Panc1 (cell line): ENCODE measurements at regions not wholly inside any gene's neighbourhood (a gene's known extent, or its start where the extent isn't known, plus 50 kb on each side); places are given as distances from the start of the nearest gene placed in this dataset.

ENCODE experiments used
- POLR2AphosphoS5 ChIP-seq: IDR thresholded peaks from 2 replicates; pipeline ENCODE4 v1.6.1; 2012; ENCODE audit warnings: mild to moderate bottlenecking, low read depth, low read length, moderate library complexity
- TF ChIP-seq, protein P1 (sequence below): fragments of 450-650 bp; IDR thresholded peaks from 2 replicates; pipeline ENCODE4 v1.5.1; 2017; ENCODE audit warnings: mild to moderate bottlenecking
- TF ChIP-seq, protein P2 (sequence below), 2 experiments: IDR thresholded peaks; 2 replicates each; pipeline ENCODE4 v1.6.1; 2011 to 2012; ENCODE audit warnings: low read depth in 2 of 2, control low read depth in 1 of 2, low read length in 1 of 2, mild to moderate bottlenecking in 1 of 2, moderate library complexity in 1 of 2; ENCODE audit not compliant: insufficient read depth in 1 of 2

DNA sequence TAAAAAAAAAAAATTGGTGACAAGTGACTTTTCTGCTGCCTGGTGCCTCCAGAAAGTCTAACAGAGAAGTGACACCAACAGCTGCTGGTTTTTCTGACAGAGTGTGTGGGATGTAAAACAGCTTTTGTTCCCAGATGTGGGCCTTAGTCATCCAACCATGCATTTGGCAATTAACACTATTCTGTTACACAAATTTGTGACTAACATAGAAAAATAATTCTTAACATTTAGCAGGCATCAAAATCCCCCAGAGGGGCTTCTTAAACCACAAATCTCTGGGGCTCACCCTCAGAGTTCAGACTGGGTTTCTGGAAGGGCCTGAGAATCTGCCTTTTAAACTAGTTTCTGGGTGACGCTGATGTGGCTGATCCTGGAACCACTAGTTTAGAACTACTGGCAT is 100.5 kb upstream of the PCDH7 start:
- TF ChIP-seq, protein P1, sequence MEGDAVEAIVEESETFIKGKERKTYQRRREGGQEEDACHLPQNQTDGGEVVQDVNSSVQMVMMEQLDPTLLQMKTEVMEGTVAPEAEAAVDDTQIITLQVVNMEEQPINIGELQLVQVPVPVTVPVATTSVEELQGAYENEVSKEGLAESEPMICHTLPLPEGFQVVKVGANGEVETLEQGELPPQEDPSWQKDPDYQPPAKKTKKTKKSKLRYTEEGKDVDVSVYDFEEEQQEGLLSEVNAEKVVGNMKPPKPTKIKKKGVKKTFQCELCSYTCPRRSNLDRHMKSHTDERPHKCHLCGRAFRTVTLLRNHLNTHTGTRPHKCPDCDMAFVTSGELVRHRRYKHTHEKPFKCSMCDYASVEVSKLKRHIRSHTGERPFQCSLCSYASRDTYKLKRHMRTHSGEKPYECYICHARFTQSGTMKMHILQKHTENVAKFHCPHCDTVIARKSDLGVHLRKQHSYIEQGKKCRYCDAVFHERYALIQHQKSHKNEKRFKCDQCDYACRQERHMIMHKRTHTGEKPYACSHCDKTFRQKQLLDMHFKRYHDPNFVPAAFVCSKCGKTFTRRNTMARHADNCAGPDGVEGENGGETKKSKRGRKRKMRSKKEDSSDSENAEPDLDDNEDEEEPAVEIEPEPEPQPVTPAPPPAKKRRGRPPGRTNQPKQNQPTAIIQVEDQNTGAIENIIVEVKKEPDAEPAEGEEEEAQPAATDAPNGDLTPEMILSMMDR, result no peak
- TF ChIP-seq POLR2AphosphoS5, result no peak
- TF ChIP-seq, protein P2, sequence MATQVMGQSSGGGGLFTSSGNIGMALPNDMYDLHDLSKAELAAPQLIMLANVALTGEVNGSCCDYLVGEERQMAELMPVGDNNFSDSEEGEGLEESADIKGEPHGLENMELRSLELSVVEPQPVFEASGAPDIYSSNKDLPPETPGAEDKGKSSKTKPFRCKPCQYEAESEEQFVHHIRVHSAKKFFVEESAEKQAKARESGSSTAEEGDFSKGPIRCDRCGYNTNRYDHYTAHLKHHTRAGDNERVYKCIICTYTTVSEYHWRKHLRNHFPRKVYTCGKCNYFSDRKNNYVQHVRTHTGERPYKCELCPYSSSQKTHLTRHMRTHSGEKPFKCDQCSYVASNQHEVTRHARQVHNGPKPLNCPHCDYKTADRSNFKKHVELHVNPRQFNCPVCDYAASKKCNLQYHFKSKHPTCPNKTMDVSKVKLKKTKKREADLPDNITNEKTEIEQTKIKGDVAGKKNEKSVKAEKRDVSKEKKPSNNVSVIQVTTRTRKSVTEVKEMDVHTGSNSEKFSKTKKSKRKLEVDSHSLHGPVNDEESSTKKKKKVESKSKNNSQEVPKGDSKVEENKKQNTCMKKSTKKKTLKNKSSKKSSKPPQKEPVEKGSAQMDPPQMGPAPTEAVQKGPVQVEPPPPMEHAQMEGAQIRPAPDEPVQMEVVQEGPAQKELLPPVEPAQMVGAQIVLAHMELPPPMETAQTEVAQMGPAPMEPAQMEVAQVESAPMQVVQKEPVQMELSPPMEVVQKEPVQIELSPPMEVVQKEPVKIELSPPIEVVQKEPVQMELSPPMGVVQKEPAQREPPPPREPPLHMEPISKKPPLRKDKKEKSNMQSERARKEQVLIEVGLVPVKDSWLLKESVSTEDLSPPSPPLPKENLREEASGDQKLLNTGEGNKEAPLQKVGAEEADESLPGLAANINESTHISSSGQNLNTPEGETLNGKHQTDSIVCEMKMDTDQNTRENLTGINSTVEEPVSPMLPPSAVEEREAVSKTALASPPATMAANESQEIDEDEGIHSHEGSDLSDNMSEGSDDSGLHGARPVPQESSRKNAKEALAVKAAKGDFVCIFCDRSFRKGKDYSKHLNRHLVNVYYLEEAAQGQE (IDR thresholded peaks at IDR 0.05; ENCODE audit: insufficient read depth in 1 of 2, low read depth in 2 of 2, low read length in 1 of 2), result no peak
